ENCODE measurements at regions not wholly inside any gene's neighbourhood (a gene's known extent, or its start where the extent isn't known, plus 50 kb on each side); places are given as distances from the start of the nearest gene placed in this dataset.

- Histone ChIP-seq H3K4me1 (ENCODE audit: control insufficient read depth, insufficient read depth, low read length) (no peaks in the 10 kb centered on the region), H3K4ac (ENCODE audit: low read depth, low read length) (no peak overlapping the region), H3K9me3 (ENCODE audit: control insufficient read depth, insufficient read depth, low read length) (no peaks in the 10 kb centered on the region), H4K5ac (ENCODE audit: low read depth, low read length) (no peak overlapping the region), H3K9me1 (ENCODE audit: insufficient read depth, low read length) (no peaks in the 10 kb centered on the region), H2AK5ac (ENCODE audit: low read depth, low read length) (no peak overlapping the region), H4K20me1 (ENCODE audit: insufficient read depth, low read length) (no peaks in the 10 kb centered on the region), H3K79me1 (ENCODE audit: low read depth in 1 of 2, low read length in 2 of 2) (no peaks in the 10 kb centered on the region), H3K4me2 (ENCODE audit: low read depth, low read length) (no peak overlapping the region), H3K27ac (ENCODE audit: insufficient read depth, low read length) (no peak overlapping the region), H3K27me3 (ENCODE audit: control insufficient read depth, insufficient read depth, low read length) (no peaks in the 10 kb centered on the region), H2AK9ac (replicated peaks; ENCODE audit: low read depth, low read length, poor library complexity) (no peak overlapping the region), H3K56ac (ENCODE audit: extremely low read depth, insufficient read depth, low read length) (no peak overlapping the region), H3K36me3 (ENCODE audit: control insufficient read depth, insufficient read depth, low read length) (no peaks in the 10 kb centered on the region), H2BK5ac (ENCODE audit: low read depth, low read length, poor library complexity, severe bottlenecking) (no peak overlapping the region), H3K9ac (ENCODE audit: low read depth, low read length) (no peak overlapping the region), H3K23ac (ENCODE audit: low read depth, low read length) (no peak overlapping the region), H4K8ac (ENCODE audit: low read depth in 2 of 2, low read length in 2 of 2) (no peak overlapping the region), H2BK120ac (ENCODE audit: low read depth, low read length) (no peak overlapping the region), H4K91ac (ENCODE audit: insufficient read depth, low read depth, low read length) (no peak overlapping the region), H2AFZ (replicated peaks; ENCODE audit: low read length, poor library complexity) (no peak overlapping the region), H3K14ac (replicated peaks; ENCODE audit: low read depth, low read length) (no peak overlapping the region), H3K4me3 (ENCODE audit: insufficient read depth, low read depth, low read length) (no peak overlapping the region), H3K18ac (ENCODE audit: low read depth, low read length) (no peak overlapping the region), H2BK15ac (ENCODE audit: low read depth, low read length) (no peak overlapping the region), H2BK20ac (ENCODE audit: low read depth, low read length) (no peak overlapping the region)
- DNase-seq (no peak), ATAC-seq (ENCODE audit: low read depth) (no peak)
- no TSS peak for BruUV-seq (replicated peaks)
- in situ Hi-C loops (cut with MboI; ENCODE audit: low sequenced_read_pairs) (no loop called here), intact Hi-C loops (cut with micrococcal nuclease) (no loop called here), dilution Hi-C loops (cut with HindIII; ENCODE audit: low sequenced_read_pairs, unreplicated experiment) (no loop called here)
- POLR2A ChIA-PET (ENCODE audit: unreplicated experiment) = no interaction called here
- CTCF ChIA-PET = no interaction called here
- no peak for TF ChIP-seq RAD21 (IDR thresholded peaks at IDR 0.05; ENCODE audit: low read length)
- no peak for TF ChIP-seq RCOR1 (IDR thresholded peaks at IDR 0.05; ENCODE audit: insufficient replicate concordance, low read length)
Observed at GRCh38 chr5:60147791-60148190, 254.3 kb upstream of the PDE4D start.
